Sigmoid colon (tissue), 4 donors: ENCODE measurements at regions not wholly inside any gene's neighbourhood (a gene's known extent, or its start where the extent isn't known, plus 50 kb on each side); places are given as distances from the start of the nearest gene placed in this dataset.

Experiments used
- CTCF ChIP-seq, 4 experiments: fragments of 450-650 bp in 3 of 4; fragments of 200-600 bp in 1 of 4; IDR thresholded peaks; one replicate each; pipeline ENCODE4 v1.5.1; 2016 to 2019; ENCODE audit warnings: antibody characterized with exemption in 4 of 4, mild to moderate bottlenecking in 3 of 4, moderate library complexity in 2 of 4
- POLR2AphosphoS5 ChIP-seq, 4 donors: sonication (generic); formaldehyde crosslinking; IDR thresholded peaks; one replicate each; pipeline ENCODE4 v1.6.1; 2017; ENCODE audit warnings: antibody characterized with exemption in 4 of 4

GRCh38 chr5:164573397-164573796, 1068.0 kb downstream of the MAT2B start:
- TF ChIP-seq CTCF (IDR thresholded peaks at IDR 0.05) (no peak), POLR2AphosphoS5 (IDR thresholded peaks at IDR 0.05) (no peak)
